ENCODE measurements at regions not wholly inside any gene's neighbourhood (a gene's known extent, or its start where the extent isn't known, plus 50 kb on each side); places are given as distances from the start of the nearest gene placed in this dataset.
"Not testable (repeated sequence)": the region's sequence is repeated elsewhere in the genome, so short reads cannot be mapped to it uniquely, and the experiment has no call there.

- DNase-seq (ENCODE audit: low spot score): no peak
These were observed 70.6 kb upstream of the ANKH start for GRCh38 chr5:14942212-14942611.

GRCh38 chr5:14937254-14937653 lies 65.7 kb upstream of the ANKH start:
- DNase-seq (ENCODE audit: low spot score): no peak

- no peak for DNase-seq (ENCODE audit: low spot score)
These were observed 65.0 kb upstream of the ANKH start for GRCh38 chr5:14936588-14936987.

GRCh38 chr5:14935341-14935740 lies 63.8 kb upstream of the ANKH start:
- DNase-seq (ENCODE audit: low spot score): no peak

DNA sequence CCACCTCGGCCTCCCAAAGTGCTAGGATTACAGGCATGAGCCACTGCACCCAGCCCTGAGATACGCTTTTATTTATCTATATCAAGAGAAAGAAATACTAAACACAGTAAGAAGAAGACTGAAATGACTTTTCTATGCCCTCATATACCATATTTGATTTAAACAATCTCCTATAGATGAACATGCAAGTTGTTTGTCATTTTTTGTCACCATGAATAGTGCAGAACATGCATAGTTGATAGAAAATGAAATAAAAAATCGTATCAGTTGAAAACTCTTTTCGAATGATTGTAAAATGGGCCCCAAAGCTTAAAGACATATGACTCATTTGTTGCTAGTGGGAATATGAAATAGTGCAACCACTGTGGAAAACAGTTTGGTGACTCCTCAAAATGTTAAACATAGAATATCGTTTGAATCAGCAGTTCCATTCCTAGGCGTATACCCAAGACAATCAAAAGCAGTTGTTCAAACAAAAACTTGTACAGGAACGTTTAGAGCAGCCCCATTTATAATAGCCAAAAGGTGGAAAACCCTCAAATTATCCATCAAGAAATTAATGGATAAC lies 61.4 kb upstream of the ANKH start:
- DNase-seq (ENCODE audit: low spot score): no peak

GRCh38 chr5:14930486-14930885 lies 58.9 kb upstream of the ANKH start:
- DNase-seq (ENCODE audit: low spot score): no peak

GRCh38 chr5:14929293-14930065 lies 57.9 kb upstream of the ANKH start:
- DNase-seq (ENCODE audit: low spot score): no peak

DNA sequence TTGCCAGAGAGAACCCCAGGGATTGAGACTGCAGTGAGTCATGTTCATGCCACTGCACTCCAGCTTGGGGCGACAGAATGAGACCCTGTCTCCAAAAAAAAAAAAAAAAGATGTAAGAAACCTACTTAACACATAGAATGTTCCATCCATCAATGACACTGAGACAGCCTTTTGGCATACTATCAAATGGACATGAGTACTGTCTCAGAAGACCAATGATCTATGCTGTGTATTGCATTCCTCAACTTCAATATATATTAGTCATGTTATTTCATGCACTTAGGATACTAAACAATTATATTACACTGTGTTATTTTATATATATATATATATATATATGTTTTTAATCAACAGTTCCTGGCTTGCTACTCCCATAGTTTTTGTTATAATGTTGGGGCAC lies 57.1 kb upstream of the ANKH start:
- no peak for DNase-seq (ENCODE audit: low spot score)

DNA sequence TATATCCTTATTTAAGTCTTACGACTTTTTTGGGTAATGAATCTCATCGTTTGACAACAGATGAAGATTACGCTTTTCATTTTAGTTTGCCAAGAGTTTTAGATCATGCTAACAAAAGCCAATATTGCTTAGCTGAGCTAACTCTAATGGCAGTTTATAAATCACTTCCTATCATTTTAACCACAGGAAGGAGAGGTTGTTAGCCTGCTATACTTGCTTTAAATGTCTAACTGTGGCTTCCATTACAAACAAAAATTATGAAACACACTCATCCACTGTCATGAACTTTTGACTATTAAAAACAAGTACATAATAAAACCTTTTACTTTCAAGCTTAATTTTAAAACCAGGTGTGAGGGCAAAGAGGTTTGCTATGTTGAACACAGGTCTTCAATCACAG lies 53.7 kb upstream of the ANKH start:
- no peak for DNase-seq (ENCODE audit: low spot score)

DNA sequence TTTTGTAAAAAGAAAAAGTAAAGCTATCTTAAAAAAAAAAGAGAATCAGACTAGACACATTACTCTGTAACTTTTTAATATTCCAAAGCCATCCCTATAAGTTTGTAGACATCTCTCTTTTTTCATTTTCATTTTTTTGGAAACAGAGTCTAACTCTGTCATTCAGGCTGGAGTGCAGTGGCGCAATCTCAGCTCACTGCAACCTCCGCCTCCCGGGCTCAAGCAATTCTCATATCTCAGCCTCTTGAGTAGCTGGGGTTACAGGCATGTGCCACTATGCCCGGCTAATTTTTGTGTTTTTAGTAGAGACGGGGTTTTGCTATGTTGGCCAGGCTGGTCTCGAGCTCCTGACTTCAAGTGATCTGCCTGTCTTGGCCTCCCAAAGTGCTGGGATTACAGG lies 51.4 kb upstream of the ANKH start:
- DNase-seq (ENCODE audit: low spot score): not testable (repeated sequence)

DNA sequence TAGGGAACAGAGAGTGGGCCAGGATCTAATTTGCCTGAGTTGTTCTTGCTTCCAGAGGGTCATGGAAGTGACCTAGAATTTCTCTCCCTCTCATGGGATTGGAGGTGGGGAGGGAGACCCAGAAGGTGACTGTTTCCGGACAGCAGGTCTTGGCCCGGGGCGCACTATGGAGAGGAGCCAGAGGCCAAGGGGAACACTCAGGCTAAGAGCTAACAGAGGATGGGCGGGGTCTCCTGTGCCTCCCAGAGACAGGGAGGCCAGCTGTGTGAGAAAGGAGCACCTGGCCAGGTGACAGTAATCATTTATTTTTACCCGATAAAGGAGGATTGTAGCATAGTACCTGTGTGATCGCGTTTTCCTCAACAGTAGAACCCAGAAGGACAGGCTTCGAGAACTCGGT lies 50.9 kb upstream of the ANKH start:
- DNase-seq (ENCODE audit: low spot score): no peak
